ENCODE measurements at regions not wholly inside any gene's neighbourhood (a gene's known extent, or its start where the extent isn't known, plus 50 kb on each side); places are given as distances from the start of the nearest gene placed in this dataset.

GRCh38 chr18:75805265-75805664, 377.8 kb upstream of the SMIM21 start:
- TF ChIP-seq CTCF (IDR thresholded peaks at IDR 0.05) (no peak), POLR2A (IDR thresholded peaks at IDR 0.05) (no peak)
